Fibroblast of the conjunctiva (primary cell): ENCODE measurements at regions not wholly inside any gene's neighbourhood (a gene's known extent, or its start where the extent isn't known, plus 50 kb on each side); places are given as distances from the start of the nearest gene placed in this dataset.
A peak's percentile ranks its signal among the peaks of the same experiment; 100 is the strongest.

Experiments
- DNase-seq: peaks from one replicate; pipeline ENCODE4 v3.0.0-alpha.2; 2010; ENCODE audit warnings: low read depth

GRCh38 chr3:43207628-43208085, 78.7 kb upstream of the SNRK start:
- no peak for DNase-seq

GRCh38 chr3:43206632-43207031, 79.7 kb upstream of the SNRK start:
- no peak for DNase-seq

- no peak for DNase-seq
Observed at GRCh38 chr3:43206105-43206504, 80.2 kb upstream of the SNRK start.

- DNase-seq: no peak
Observed at GRCh38 chr3:43203022-43203421, 83.3 kb upstream of the SNRK start.

- no peak for DNase-seq
Observed at GRCh38 chr3:43201581-43201980, 84.8 kb upstream of the SNRK start.

- DNase-seq: no peak
Observed at GRCh38 chr3:43199645-43200306, 86.6 kb upstream of the SNRK start.

GRCh38 chr3:43198791-43199644, 87.3 kb upstream of the SNRK start:
- DNase-seq: no peak

- no peak for DNase-seq
Observed at GRCh38 chr3:43198301-43198700, 88.0 kb upstream of the SNRK start.

- DNase-seq: no peak
Observed at GRCh38 chr3:43197181-43197580, 89.2 kb upstream of the SNRK start.

GRCh38 chr3:43196721-43197120, 89.6 kb upstream of the SNRK start:
- DNase-seq: no peak

GRCh38 chr3:43195115-43195498, 89.2 kb upstream of the POMGNT2 start:
- DNase-seq: no peak

GRCh38 chr3:43194490-43195114, 88.7 kb upstream of the POMGNT2 start:
- DNase-seq: no peak

- no peak for DNase-seq
Observed at GRCh38 chr3:43194069-43194468, 88.2 kb upstream of the POMGNT2 start.

- DNase-seq: no peak
Observed at GRCh38 chr3:43192028-43192427, 86.1 kb upstream of the POMGNT2 start.

GRCh38 chr3:43191116-43191515, 85.2 kb upstream of the POMGNT2 start:
- no peak for DNase-seq

GRCh38 chr3:43190670-43191069, 84.8 kb upstream of the POMGNT2 start:
- no peak for DNase-seq

GRCh38 chr3:43187836-43188479, 82.1 kb upstream of the POMGNT2 start:
- no peak for DNase-seq

- no peak for DNase-seq
Observed at GRCh38 chr3:43185983-43186314, 80.1 kb upstream of the POMGNT2 start.

- DNase-seq: peak; percentile 72
Observed at GRCh38 chr3:43185274-43185982, 79.5 kb upstream of the POMGNT2 start.

GRCh38 chr3:43183456-43183855, 77.6 kb upstream of the POMGNT2 start:
- no peak for DNase-seq

GRCh38 chr3:43181202-43181821, 75.4 kb upstream of the POMGNT2 start:
- no peak for DNase-seq

GRCh38 chr3:43180694-43181093, 74.8 kb upstream of the POMGNT2 start:
- no peak for DNase-seq
